HT-29 (cell line): ENCODE measurements at regions not wholly inside any gene's neighbourhood (a gene's known extent, or its start where the extent isn't known, plus 50 kb on each side); places are given as distances from the start of the nearest gene placed in this dataset.
A peak's percentile ranks its signal among the peaks of the same experiment; 100 is the strongest.

Experiments
- DNase-seq: peaks from one replicate; pipeline ENCODE4 v3.0.0-alpha.2; 2015; ENCODE audit warnings: low spot score

GRCh38 chr3:178437236-178437635 lies 99.0 kb upstream of the KCNMB2 start:
- no peak for DNase-seq

- DNase-seq = no peak
Measured at GRCh38 chr3:178439504-178439903, 96.7 kb upstream of the KCNMB2 start.

GRCh38 chr3:178440043-178440442 lies 96.2 kb upstream of the KCNMB2 start:
- DNase-seq = no peak

GRCh38 chr3:178443634-178444033 lies 92.6 kb upstream of the KCNMB2 start:
- peak; percentile 25 for DNase-seq

- DNase-seq = no peak
Measured at GRCh38 chr3:178445139-178445538, 91.1 kb upstream of the KCNMB2 start.

GRCh38 chr3:178446059-178446458 lies 90.2 kb upstream of the KCNMB2 start:
- DNase-seq = no peak

GRCh38 chr3:178450476-178450875 lies 85.8 kb upstream of the KCNMB2 start:
- DNase-seq = no peak

- DNase-seq = no peak
Measured at GRCh38 chr3:178451799-178452198, 84.4 kb upstream of the KCNMB2 start.

GRCh38 chr3:178454726-178455125 lies 81.5 kb upstream of the KCNMB2 start:
- DNase-seq = no peak

- no peak for DNase-seq
Measured at GRCh38 chr3:178455226-178455625, 81.0 kb upstream of the KCNMB2 start.

GRCh38 chr3:178455946-178456345 lies 80.3 kb upstream of the KCNMB2 start:
- DNase-seq = no peak

GRCh38 chr3:178456621-178457285 lies 79.5 kb upstream of the KCNMB2 start:
- no peak for DNase-seq

GRCh38 chr3:178457511-178457910 lies 78.7 kb upstream of the KCNMB2 start:
- no peak for DNase-seq

- DNase-seq = no peak
Measured at GRCh38 chr3:178458313-178459037, 77.8 kb upstream of the KCNMB2 start.

- no peak for DNase-seq
Measured at GRCh38 chr3:178459038-178459410, 77.2 kb upstream of the KCNMB2 start.

GRCh38 chr3:178465260-178466180 lies 70.7 kb upstream of the KCNMB2 start:
- no peak for DNase-seq

- no peak for DNase-seq
Measured at GRCh38 chr3:178472941-178473340, 63.3 kb upstream of the KCNMB2 start.

GRCh38 chr3:178474526-178474925 lies 61.7 kb upstream of the KCNMB2 start:
- no peak for DNase-seq

GRCh38 chr3:178475062-178475461 lies 61.2 kb upstream of the KCNMB2 start:
- DNase-seq = no peak

GRCh38 chr3:178476886-178477285 lies 59.4 kb upstream of the KCNMB2 start:
- no peak for DNase-seq

GRCh38 chr3:178479446-178479845 lies 56.8 kb upstream of the KCNMB2 start:
- no peak for DNase-seq

- no peak for DNase-seq
Measured at GRCh38 chr3:178479860-178480259, 56.4 kb upstream of the KCNMB2 start.
